Heart right ventricle (tissue), 16 donors: ENCODE measurements at regions not wholly inside any gene's neighbourhood (a gene's known extent, or its start where the extent isn't known, plus 50 kb on each side); places are given as distances from the start of the nearest gene placed in this dataset.

Experiments
- ATAC-seq, 8 donors: fragments of 200-7000 bp; cut with Tn5 transposase; one replicate each; pipeline ENCODE4 v1.9.1; 2020; ENCODE audit warnings: mild to moderate bottlenecking in 8 of 8, moderate library complexity in 8 of 8, moderate number of reproducible peaks in 1 of 8
- DNase-seq, 2 donors: peaks; one replicate each; pipeline ENCODE4 v3.0.0-alpha.2; 2020
- H3K27ac ChIP-seq, 10 donors: fragments of 200-600 bp; sonication (generic) in 2 of 10; one replicate each; pipeline versions ENCODE4 v1.5.0 to v1.8.0; 2020 to 2022; ENCODE audit warnings: mild to moderate bottlenecking in 3 of 10
- H3K27me3 ChIP-seq, 7 donors: fragments of 200-600 bp; one replicate each; pipeline ENCODE4 v1.8.0; 2021 to 2022; ENCODE audit warnings: mild to moderate bottlenecking in 2 of 7
- H3K36me3 ChIP-seq, 9 donors: fragments of 200-600 bp; sonication (generic) in 1 of 9; one replicate each; pipeline versions ENCODE4 v1.5.0 to v1.8.0; 2020 to 2022; ENCODE audit warnings: mild to moderate bottlenecking in 2 of 9
- H3K4me1 ChIP-seq, 9 donors: fragments of 200-600 bp; sonication (generic) in 1 of 9; one replicate each; pipeline versions ENCODE4 v1.5.0 to v1.8.0; 2020 to 2022; ENCODE audit warnings: mild to moderate bottlenecking in 4 of 9
- H3K4me3 ChIP-seq, 10 donors: fragments of 200-600 bp; sonication (generic) in 2 of 10; one replicate each; pipeline versions ENCODE4 v1.5.0 to v1.8.0; 2020 to 2022; ENCODE audit warnings: mild to moderate bottlenecking in 7 of 10, moderate library complexity in 2 of 10
- H3K9me3 ChIP-seq, 11 donors: fragments of 200-600 bp in 10 of 11; sonication (generic) in 2 of 11; one replicate each; pipeline versions ENCODE4 v1.5.0 to v1.8.0; 2013 to 2022; ENCODE audit warnings: mild to moderate bottlenecking in 2 of 11, control low read depth in 1 of 11, moderate library complexity in 1 of 11
- CTCF ChIP-seq, 9 donors: fragments of 200-600 bp; sonication (generic) in 2 of 9; IDR thresholded peaks; one replicate each; pipeline versions ENCODE4 v1.5.0 to v1.8.0; 2021 to 2022; ENCODE audit warnings: antibody characterized with exemption in 9 of 9, mild to moderate bottlenecking in 5 of 9, moderate library complexity in 1 of 9
- WGBS, 2 donors: extraction: QIAGEN DNeasy Blood & Tissue Kit; methylation state at CpG; one replicate each; pipeline ENCODE4 v1.1.7; 2013; ENCODE audit warnings: inconsistent platforms in 1 of 2; 5-methylcytosine and 5-hydroxymethylcytosine counted together
- intact Hi-C, 10 donors: fragments of 100-400 bp; cut with DNase I; formaldehyde crosslinking; loops; one replicate each; pipeline versions ENCODE4 v1.11.1 to v1.14.2; 2022
- donor health status: Arrhythmogenic right ventricular cardiomyopathy.
- donor health status: ischemic (EF 13 %, LVEDD 7.1; RV severe dilation, severe dysfunction).
- donor health status: healthy with polysubstance abuse.
- donor health status: DM: no; HTN: yes; CAD: no.
- donor health status: DM: no; HTN: no; CAD: no.
- donor health status: ischemic (EF 25% LVEDD 6.9; RV normal size, moderate dysfunction).
- donor health status: ischemic (EF 25% LVEDD 5.7; RV mildly dilated, moderate dysfunction).
- donor health status: healthy.
- donor health status: DM: yes; HTN: yes; CAD: no.
- donor health status: Ischemic cardiomyopathy.
- donor health status: ischemic (EF 35%, LVEDD 5.7; RV mildly dilated, moderate dysfunction).
- donor health status: nonischemic (EF 11% LVEDD 7.7; RV severe dilation, severe dysfunction).
- donor health status: DM: yes; HTN: yes; CAD: no.
- donor health status: PGD.
- donor health status: ischemic (EF 29% LVEDD 5.4; RV normal size, mild dysfunction).
- donor health status: nonischemic (EF 23%, LVEDD 6.1; RV moderate dilation, normal function).

GRCh38 chr4:174119051-174119450 lies 164.4 kb downstream of the FBXO8 start:
- no peak for DNase-seq

GRCh38 chr4:174118171-174118570 lies 165.3 kb downstream of the FBXO8 start:
- 74 to 85% methylated on average over 4 of the region's 4 CpGs for WGBS, 2 donors
- Histone ChIP-seq H3K9me3 (no peaks in the 10 kb centered on the region), H3K27ac (no peak overlapping the region), H3K27me3 (no peaks in the 10 kb centered on the region), H3K4me1 (peaks cover 0 to 26% (median 0%) of the 10 kb centered on the region in 9 donors), H3K36me3 (no peaks in the 10 kb centered on the region), H3K4me3 (no peak overlapping the region)
- intact Hi-C loops: loop anchor here in 1 of 10 donors (10.0 kb wide), 1 partner anchor 113 kb away; no protein-coding TSS in a partner anchor
- no peak for ATAC-seq
- TF ChIP-seq CTCF (IDR thresholded peaks at IDR 0.05): no peak
- DNase-seq: no peak

More at GRCh38 chr4:174119051-174119450, 164.4 kb downstream of the FBXO8 start:
- intact Hi-C loops: loop anchor here in 1 of 10 donors (10.0 kb wide), 1 partner anchor 114 kb away; no protein-coding TSS in a partner anchor
- H3K27me3 ChIP-seq: no peaks in the 10 kb centered on the region
- H3K4me1 ChIP-seq: peaks cover 0 to 31% (median 0%) of the 10 kb centered on the region in 9 donors
- H3K4me3 ChIP-seq: no peak overlapping the region
- no peak for TF ChIP-seq CTCF (IDR thresholded peaks at IDR 0.05)
- H3K27ac ChIP-seq: no peak overlapping the region
- no peaks in the 10 kb centered on the region for H3K36me3 ChIP-seq
- WGBS, 2 donors: 95% methylated on average over 4 of the region's 4 CpGs
- H3K9me3 ChIP-seq: no peaks in the 10 kb centered on the region
- no peak for ATAC-seq

- no peaks in the 10 kb centered on the region for H3K36me3 ChIP-seq
- intact Hi-C loops: loop anchor here in 1 of 10 donors (10.0 kb wide), 1 partner anchor 113 kb away; no protein-coding TSS in a partner anchor
- H3K4me3 ChIP-seq: no peak overlapping the region
- 91 to 92% methylated on average over 8 of the region's 8 CpGs for WGBS, 2 donors
- H3K4me1 ChIP-seq: peaks cover 0 to 21% (median 0%) of the 10 kb centered on the region in 9 donors
- no peaks in the 10 kb centered on the region for H3K9me3 ChIP-seq
- H3K27me3 ChIP-seq: no peaks in the 10 kb centered on the region
- DNase-seq (no peak), ATAC-seq (no peak)
- TF ChIP-seq CTCF (IDR thresholded peaks at IDR 0.05): no peak
- no peak overlapping the region for H3K27ac ChIP-seq
These were observed 166.0 kb downstream of the FBXO8 start for GRCh38 chr4:174117445-174117844.

GRCh38 chr4:174116021-174116420 lies 167.4 kb downstream of the FBXO8 start:
- TF ChIP-seq CTCF (IDR thresholded peaks at IDR 0.05): no peak
- intact Hi-C loops: loop anchor here in 1 of 10 donors (10.0 kb wide), 1 partner anchor 111 kb away; no protein-coding TSS in a partner anchor
- DNase-seq (no peak), ATAC-seq (no peak)
- H3K36me3 ChIP-seq: no peaks in the 10 kb centered on the region
- 63 to 73% methylated on average over 4 of the region's 4 CpGs for WGBS, 2 donors
- peaks cover 0 to 13% (median 0%) of the 10 kb centered on the region in 9 donors for H3K4me1 ChIP-seq
- no peaks in the 10 kb centered on the region for H3K9me3 ChIP-seq
- no peak overlapping the region for H3K27ac ChIP-seq
- no peak overlapping the region for H3K4me3 ChIP-seq
- H3K27me3 ChIP-seq: no peaks in the 10 kb centered on the region
